ENCODE measurements at regions not wholly inside any gene's neighbourhood (a gene's known extent, or its start where the extent isn't known, plus 50 kb on each side); places are given as distances from the start of the nearest gene placed in this dataset.
"Not testable (repeated sequence)": the region's sequence is repeated elsewhere in the genome, so short reads cannot be mapped to it uniquely, and the experiment has no call there.

DNA sequence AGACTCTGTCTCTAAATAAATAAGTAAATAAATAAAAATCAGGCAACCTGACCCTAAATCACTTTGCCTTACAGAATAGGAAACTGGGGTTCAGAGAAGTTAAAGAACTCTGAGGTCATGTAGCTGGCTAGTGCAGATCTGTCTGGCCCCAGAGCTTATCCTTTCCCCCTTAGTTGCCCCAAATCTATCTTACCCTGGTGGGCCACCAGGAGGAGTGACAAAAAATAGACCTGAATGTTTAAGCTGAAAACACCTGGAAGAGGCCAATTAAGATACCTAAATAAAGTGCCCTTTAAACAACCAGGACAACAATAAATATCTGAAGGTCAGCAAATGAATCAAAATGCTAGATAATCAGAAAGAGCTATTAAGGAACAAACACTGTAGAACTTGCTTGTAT, 59.7 kb downstream of the TEX35 start:
- DNase-seq = no peak

GRCh38 chr1:178573330-178573729, 60.4 kb downstream of the TEX35 start:
- no peak for DNase-seq

- no peak for DNase-seq
These were observed 61.4 kb downstream of the TEX35 start for GRCh38 chr1:178574345-178574744.

DNA sequence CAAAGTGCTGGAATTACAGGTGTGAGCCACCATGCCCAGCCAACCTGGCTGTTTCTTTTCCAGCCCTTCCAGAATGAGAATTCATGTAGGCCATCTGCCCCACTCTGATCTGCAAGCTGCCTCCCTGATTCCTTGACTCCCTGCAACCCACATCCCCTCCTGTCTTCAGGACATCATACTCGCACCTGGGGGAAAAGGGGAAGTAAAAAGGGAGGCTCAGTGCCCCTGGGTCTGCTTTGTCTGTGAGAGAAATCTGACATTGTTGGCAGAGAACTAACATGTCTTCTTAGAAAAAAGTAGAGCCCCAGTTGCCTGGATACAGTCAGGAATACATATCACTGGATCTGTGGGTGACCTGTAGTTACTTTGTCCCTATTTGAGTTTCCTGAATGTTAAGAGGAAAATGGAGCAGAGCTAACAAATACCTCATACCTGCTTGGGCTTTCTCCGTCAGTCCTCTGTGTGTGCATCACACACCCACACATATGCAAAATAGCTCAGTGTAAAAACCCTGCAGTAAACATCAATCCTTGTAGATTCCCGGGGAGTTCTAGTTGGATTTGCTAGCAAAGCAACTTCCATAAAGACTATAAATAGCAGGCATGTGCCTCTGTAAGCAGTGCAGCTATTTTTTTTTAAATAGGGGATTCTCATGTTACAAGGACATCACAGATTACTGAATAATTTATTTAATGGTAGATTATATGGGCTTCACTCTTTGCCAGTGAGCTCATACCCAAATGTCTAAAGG, 62.9 kb downstream of the TEX35 start:
- DNase-seq = no peak

DNA sequence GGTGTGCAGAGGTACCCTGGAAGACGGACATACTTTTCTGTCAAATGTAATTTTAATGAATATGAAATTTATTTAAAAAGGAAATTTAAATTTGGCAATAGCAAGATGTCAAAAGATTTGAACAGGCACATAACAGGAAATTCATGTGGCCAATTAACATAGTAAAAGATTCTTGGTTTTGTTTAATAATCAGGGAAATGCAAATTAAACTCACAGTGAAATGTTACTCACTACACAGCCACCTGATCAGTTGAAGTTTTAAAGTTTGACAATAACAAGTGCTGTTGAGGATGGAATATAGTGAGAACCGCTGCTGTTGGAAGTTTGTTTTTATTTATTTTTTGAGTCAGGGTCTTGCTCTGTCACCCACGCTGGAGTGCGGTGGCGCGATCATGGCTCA, 63.9 kb downstream of the TEX35 start:
- DNase-seq = no peak

DNA sequence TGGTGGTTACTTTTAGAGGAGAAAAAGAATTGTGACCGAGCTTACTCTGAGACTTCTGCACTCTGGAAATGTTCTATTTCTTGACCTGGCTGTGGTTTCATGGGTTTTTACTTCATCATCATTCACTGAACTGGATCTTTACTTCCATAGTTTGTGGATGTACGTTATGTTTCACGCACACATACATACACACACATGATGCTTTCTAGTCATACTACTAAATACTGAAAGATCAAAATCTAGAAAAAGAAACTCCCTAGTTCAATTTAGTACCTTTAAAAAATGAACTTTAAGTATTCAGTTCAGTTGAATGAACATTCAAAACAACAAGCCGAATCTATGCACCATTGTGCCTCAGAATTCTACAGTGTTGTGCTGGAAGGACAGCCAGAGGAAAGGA, 65.0 kb downstream of the TEX35 start:
- DNase-seq = no peak

GRCh38 chr1:178578541-178578940, 65.6 kb downstream of the TEX35 start:
- DNase-seq = no peak

DNA sequence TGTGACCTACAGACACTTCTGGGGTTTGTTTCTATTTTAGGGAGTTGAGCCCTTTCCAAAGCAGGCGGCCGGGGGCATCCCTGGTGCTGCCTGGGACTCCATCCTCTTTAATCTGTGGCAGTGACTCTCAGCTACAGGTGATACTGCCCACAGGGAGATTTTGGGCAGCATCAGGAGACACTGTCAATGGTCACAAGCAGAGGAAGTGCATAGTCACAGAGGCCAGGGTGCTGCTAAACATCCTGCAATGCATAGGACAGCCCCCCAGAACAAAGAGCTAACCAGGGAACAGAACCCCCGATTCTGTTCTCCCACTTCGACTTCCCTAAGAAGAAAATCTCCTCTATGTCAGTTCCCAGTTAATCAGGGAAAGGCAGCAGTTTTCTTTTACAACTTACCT, 66.2 kb downstream of the TEX35 start:
- DNase-seq = no peak

DNA sequence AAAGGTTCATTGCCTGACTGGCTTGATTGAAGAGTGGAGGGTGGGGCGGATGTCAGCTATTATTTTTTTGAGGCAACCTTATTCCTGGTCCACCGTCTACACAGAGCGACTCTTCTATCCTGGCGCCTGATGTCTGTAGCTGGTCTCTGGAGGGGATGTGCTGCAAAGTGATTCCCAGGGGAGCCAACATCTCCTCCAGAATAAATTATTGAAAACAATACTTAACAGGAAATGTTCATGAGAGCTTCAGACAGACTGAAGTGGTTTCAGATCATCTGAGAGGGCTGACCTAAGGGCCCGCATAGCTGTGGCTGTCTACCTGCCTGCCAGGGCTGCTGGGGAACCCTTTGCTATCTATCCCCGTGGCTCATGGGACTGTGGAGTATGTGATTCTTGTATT, 66.7 kb downstream of the TEX35 start:
- DNase-seq = no peak

DNA sequence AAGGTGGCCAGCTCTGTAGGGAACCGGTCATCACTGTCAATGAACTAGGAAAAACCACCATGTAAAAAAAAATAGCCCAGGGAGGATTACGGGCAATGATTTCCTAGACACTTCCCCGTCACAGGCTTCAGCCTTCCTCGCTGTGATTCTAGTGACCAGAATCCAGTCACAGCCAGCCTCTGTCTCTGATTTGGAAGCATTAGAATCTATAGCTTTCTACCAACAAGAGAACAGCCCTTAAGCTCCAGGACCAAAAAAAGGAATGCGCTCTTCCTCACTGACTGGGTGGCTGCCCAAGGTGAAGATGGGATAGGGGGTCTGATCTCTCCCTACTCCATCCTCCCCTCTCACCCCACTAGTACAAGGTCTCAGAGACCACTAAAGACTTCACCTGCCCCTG, 67.2 kb downstream of the TEX35 start:
- no peak for DNase-seq

GRCh38 chr1:178580876-178581275, 68.0 kb downstream of the TEX35 start:
- no peak for DNase-seq

DNA sequence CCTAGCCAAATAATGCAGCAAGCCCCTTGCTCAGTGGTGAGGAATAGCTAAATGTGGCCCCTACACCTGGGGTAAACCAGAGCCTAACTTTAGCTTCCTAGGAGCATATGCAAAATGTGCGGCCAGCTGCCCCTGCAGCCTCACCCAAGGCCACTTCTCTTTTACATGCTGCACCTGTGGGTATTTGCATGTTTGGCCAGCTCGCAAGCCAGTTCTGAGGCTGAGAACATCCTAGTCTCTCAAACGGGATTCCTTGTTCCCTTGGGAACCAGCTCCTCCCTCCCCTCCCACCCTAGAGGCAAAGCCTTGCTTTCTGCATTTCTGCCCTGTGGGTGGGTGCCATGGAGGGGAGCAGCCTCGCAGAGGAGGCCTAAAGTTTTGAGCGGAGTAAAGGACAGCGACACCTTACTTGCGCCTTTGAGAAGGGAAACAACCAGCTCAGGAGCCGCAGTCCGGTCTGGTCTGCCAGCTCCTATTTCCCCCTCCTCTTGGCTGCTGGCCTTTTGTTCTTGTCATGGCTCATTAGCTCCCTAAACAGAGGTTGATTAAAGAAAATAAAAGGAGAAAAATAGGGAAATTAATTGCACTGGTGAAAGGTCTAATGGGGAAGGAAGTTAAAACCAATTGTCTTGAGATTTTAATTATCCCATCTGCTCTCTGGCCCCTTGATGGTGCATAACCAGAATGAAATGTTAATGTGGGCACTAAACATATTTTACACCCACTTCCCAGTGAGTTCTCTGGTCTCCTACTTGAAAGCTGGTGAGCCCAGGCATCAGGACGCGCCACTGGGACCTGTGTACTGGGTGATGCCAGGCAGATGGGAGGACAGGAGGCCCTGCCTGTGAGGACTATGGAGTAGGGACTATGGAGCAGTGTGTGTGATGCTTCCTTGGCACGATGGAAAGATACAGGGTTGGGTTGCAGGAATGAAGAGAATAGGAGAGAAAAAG, 68.7 kb downstream of the TEX35 start:
- no peak for DNase-seq

DNA sequence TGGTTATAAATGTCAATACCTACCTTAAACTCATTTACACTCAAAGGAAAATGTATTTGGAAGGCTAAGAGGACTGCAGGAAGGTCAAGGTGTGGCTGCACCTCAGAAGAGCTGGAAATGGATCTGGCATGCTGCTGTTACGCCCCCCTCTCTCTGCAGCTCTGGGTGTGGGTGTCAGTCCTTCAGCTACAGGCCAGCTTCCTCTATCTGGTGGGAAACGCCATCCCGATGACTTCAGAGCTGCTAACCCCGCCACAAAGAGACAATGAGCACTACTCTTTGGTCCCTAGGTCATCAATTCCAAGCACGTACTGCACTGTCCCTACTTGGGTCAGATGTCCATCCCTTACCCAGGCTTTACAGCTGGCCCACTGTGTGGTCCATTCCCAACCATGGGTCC, 74.2 kb downstream of the TEX35 start:
- DNase-seq = no peak

DNA sequence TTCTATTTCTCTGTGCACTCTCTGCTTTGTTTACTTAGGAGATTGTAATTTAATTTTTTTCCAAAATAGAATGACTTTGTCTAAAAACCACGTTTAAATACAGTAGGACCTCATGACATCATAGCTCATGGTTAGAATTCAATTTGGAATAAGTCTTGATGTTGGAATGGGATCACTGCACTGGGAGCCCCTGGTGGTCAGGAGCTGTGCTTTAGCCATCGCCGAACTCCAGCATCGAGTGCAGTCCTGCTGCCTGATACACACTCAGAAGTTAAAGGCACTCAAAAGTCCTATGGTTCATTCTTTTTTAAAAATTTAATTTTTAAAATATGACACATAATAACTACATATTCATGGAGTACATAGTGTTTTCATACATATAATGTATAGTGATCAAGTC, 75.1 kb downstream of the TEX35 start:
- DNase-seq = no peak

DNA sequence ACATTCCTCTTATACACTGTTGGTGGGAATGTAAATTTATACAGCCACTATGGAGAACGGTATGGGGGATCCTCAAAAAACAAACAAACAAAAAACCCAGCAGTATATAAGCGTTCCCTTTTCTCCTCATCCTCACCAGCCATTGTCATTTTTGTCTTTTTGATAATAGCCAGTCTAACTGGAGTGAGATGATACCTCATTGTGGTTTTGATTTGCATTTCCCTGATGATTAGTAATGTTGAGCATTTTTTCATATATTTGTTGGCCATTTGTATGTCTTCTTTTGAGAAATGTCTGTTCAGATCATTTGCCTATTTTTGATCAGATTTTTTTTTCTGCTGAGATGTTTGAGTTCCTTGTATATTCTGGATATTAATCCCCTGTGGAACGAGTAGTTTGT, 76.1 kb downstream of the TEX35 start:
- DNase-seq = not testable (repeated sequence)

GRCh38 chr1:178591811-178592210, 78.9 kb downstream of the TEX35 start:
- not testable (repeated sequence) for DNase-seq

DNA sequence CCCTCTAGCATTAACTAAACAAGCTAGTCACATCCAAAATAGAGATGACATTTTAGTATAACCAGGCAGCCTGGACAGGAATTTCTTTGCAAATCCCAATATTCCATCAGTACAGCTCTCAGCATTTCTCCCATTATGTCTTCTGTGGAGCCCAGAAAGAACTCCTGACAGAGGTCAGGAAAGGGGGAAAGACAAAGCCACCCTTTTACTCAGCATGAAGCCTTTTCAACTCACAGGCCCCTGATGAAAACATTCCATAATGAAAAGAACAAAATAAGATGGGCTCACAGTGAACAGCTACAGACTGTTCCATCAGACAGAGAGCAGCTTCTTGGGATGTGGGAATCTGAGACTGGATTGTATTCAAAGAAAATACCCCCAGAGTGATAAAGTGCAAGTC, 80.6 kb downstream of the TEX35 start:
- DNase-seq = no peak

GRCh38 chr1:178594133-178594532, 81.2 kb downstream of the TEX35 start:
- DNase-seq = no peak

- DNase-seq = no peak
These were observed 82.6 kb downstream of the TEX35 start for GRCh38 chr1:178595491-178595890.

DNA sequence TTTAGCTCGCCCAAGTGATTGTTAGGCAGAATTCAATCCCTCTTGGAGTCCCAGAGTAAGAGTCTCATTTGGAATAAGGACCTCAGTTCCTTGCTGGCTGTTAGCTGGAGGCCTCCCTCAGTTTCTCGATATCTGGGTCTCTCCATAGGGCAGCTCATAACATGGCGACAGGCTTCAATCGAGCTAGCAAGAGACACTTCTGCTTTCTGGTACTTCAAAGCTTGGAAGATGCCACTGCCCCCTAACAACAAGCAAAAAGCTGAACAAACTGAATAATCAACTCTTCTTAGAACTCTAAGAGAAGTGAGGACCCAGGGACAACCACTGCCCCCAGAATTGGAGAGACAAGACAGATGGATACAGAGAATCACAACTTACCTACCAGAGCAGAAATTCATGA, 86.2 kb downstream of the TEX35 start:
- DNase-seq = no peak

GRCh38 chr1:178599745-178600144, 86.8 kb downstream of the TEX35 start:
- no peak for DNase-seq

DNA sequence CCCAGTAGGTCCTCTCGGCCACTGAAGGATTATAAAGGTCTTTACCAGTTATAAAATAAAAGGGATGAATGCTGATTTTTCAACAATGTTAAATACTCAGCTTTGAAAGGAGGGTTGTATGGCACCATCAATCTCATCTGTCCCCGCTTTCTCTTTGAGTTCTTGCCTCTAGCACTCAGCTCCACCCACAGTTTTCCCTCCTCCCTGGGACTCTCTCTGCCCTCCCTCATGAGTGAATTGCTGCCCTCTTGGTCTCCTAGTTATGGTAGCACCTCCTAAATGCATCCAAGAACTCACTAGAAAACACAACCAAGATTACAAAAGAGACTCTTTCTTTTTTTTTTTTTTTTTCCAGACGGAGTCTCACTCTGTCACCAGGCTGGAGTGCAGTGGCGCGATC, 91.0 kb downstream of the TEX35 start:
- DNase-seq = no peak

GRCh38 chr1:178606839-178607238, 93.9 kb downstream of the TEX35 start:
- no peak for DNase-seq

DNA sequence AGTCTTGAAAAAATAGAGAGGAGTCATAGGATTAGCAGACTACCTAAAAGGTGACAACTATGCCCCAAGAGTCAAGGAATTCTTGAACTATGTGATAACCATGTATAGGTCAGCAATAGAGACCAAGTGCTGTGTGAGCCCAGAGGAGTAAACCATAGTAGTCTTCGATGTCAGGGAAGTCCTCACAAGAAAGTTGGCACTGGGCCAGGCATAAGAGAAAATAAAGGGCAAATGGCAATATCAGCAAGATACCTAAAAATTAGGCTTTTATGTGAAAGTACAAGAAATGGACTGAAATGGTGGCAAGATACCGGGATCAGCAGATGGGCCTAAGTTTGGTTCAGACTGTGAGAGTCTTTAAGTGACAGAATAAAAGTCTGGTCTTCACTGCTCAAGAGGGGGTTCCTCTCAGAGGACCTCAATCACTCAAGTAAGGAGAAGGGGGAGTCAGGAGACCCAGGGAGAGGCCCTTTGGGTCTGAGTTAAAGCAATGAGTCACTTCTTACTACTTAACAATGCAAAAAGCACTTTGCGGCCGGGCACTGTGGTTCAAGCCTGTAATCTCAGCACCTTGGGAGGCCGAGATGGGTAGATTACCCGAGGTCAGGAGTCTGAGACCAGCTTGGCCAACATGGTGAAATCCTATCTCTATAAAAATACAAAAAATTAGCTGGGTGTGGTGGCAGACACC, 95.0 kb downstream of the TEX35 start:
- peak; percentile 35 for DNase-seq

Measured in hematopoietic multipotent progenitor cell treated with erythropoietin and hydrocortisone succinate and interleukin-3 and kit ligand, for 6 days (in vitro differentiated cells).